HK-2 (cell line): ENCODE measurements at regions not wholly inside any gene's neighbourhood (a gene's known extent, or its start where the extent isn't known, plus 50 kb on each side); places are given as distances from the start of the nearest gene placed in this dataset.
"Not testable (repeated sequence)": the region's sequence is repeated elsewhere in the genome, so short reads cannot be mapped to it uniquely, and the experiment has no call there.

Experiments used
- DNase-seq: peaks from one replicate; pipeline ENCODE4 v3.0.0-alpha.2; 2018; ENCODE audit not compliant: unreplicated experiment

- no peak for DNase-seq
These were observed 667.3 kb upstream of the CITED2 start for GRCh38 chr6:140041571-140042332.

GRCh38 chr6:140041056-140041455 is 666.6 kb upstream of the CITED2 start:
- no peak for DNase-seq

GRCh38 chr6:140040396-140040795 is 665.9 kb upstream of the CITED2 start:
- no peak for DNase-seq

GRCh38 chr6:140039364-140039763 is 664.9 kb upstream of the CITED2 start:
- no peak for DNase-seq

GRCh38 chr6:140036196-140036595 is 661.7 kb upstream of the CITED2 start:
- DNase-seq, result no peak

GRCh38 chr6:140032189-140032588 is 657.7 kb upstream of the CITED2 start:
- no peak for DNase-seq

- DNase-seq, result no peak
These were observed 655.1 kb upstream of the CITED2 start for GRCh38 chr6:140029551-140029950.

- DNase-seq, result no peak
These were observed 652.8 kb upstream of the CITED2 start for GRCh38 chr6:140027219-140027618.

- DNase-seq, result no peak
These were observed 652.1 kb upstream of the CITED2 start for GRCh38 chr6:140026546-140026945.

- no peak for DNase-seq
These were observed 650.7 kb upstream of the CITED2 start for GRCh38 chr6:140025171-140025570.

GRCh38 chr6:140020207-140020791 is 645.9 kb upstream of the CITED2 start:
- DNase-seq, result no peak

GRCh38 chr6:140018588-140018987 is 644.1 kb upstream of the CITED2 start:
- no peak for DNase-seq

GRCh38 chr6:140017470-140017869 is 643.0 kb upstream of the CITED2 start:
- no peak for DNase-seq

GRCh38 chr6:140012150-140012549 is 637.7 kb upstream of the CITED2 start:
- DNase-seq, result no peak

GRCh38 chr6:140011537-140011936 is 637.1 kb upstream of the CITED2 start:
- DNase-seq, result no peak

- DNase-seq, result no peak
These were observed 634.8 kb upstream of the CITED2 start for GRCh38 chr6:140009286-140009685.

GRCh38 chr6:140007525-140007924 is 633.1 kb upstream of the CITED2 start:
- DNase-seq, result no peak

GRCh38 chr6:140003217-140003616 is 628.8 kb upstream of the CITED2 start:
- no peak for DNase-seq

- no peak for DNase-seq
These were observed 628.1 kb upstream of the CITED2 start for GRCh38 chr6:140002396-140003022.

GRCh38 chr6:140001821-140002341 is 627.4 kb upstream of the CITED2 start:
- DNase-seq, result no peak

GRCh38 chr6:140001005-140001404 is 626.6 kb upstream of the CITED2 start:
- no peak for DNase-seq

GRCh38 chr6:139999661-140000060 is 625.2 kb upstream of the CITED2 start:
- not testable (repeated sequence) for DNase-seq

- not testable (repeated sequence) for DNase-seq
These were observed 624.0 kb upstream of the CITED2 start for GRCh38 chr6:139998478-139998877.
